Keratinocyte (primary cell): ENCODE measurements at regions not wholly inside any gene's neighbourhood (a gene's known extent, or its start where the extent isn't known, plus 50 kb on each side); places are given as distances from the start of the nearest gene placed in this dataset.

Experiments
- DNase-seq: peaks from one replicate; pipeline ENCODE4 v3.0.0-alpha.2; 2011; ENCODE audit warnings: low read depth, missing footprints, low spot score
- FAIRE-seq: peaks from 2 replicates; lab custom pipeline; 2011; peaks lifted over from hg19 to GRCh38; lab: Jason Lieb, UNC
- H2AFZ ChIP-seq: 2 replicates; pipeline ENCODE4 v1.6.0; 2012; ENCODE audit warnings: low read length, control low read depth, inconsistent platforms; ENCODE audit not compliant: control insufficient read depth
- H3K27ac ChIP-seq: 2 replicates; pipeline ENCODE4 v1.5.1; 2011; ENCODE audit warnings: low read length; ENCODE audit not compliant: control insufficient read depth, insufficient read depth
- H3K27me3 ChIP-seq: 3 replicates; pipeline ENCODE4 v1.6.0; 2011; ENCODE audit warnings: low read length; ENCODE audit not compliant: control insufficient read depth, insufficient read depth; ENCODE audit errors: extremely low read depth
- H3K36me3 ChIP-seq, 2 experiments: 2 replicates in 1 of 2; 3 replicates in 1 of 2; pipeline ENCODE4 v1.5.1; 2011; ENCODE audit warnings: low read length in 2 of 2, mild to moderate bottlenecking in 1 of 2; ENCODE audit not compliant: control insufficient read depth in 2 of 2, insufficient read depth in 2 of 2; ENCODE audit errors: extremely low read depth in 1 of 2
- H3K4me1 ChIP-seq: 3 replicates; pipeline ENCODE4 v1.5.1; 2011; ENCODE audit warnings: low read length; ENCODE audit not compliant: control insufficient read depth, insufficient read depth; ENCODE audit errors: extremely low read depth
- H3K4me2 ChIP-seq: 3 replicates; pipeline ENCODE4 v1.6.0; 2011; ENCODE audit warnings: low read depth, low read length; ENCODE audit not compliant: control insufficient read depth, insufficient read depth; ENCODE audit errors: extremely low read depth
- H3K4me3 ChIP-seq, 3 experiments: fragments of 200-600 bp in 1 of 3; sonication (generic) in 1 of 3; 2 replicates in 2 of 3; 3 replicates in 1 of 3; pipeline ENCODE4 v1.5.1; 2011 to 2016; ENCODE audit warnings: low read length in 3 of 3, mild to moderate bottlenecking in 3 of 3, control low read depth in 2 of 3, inconsistent platforms in 1 of 3, low read depth in 1 of 3, mixed read lengths in 1 of 3, mixed run types in 1 of 3, moderate library complexity in 1 of 3; ENCODE audit not compliant: control insufficient read depth in 2 of 3, insufficient read depth in 2 of 3; ENCODE audit errors: extremely low read depth in 1 of 3
- H3K79me2 ChIP-seq: 2 replicates; pipeline ENCODE4 v1.6.0; 2012; ENCODE audit warnings: low read length; ENCODE audit not compliant: control insufficient read depth, insufficient read depth
- H3K9ac ChIP-seq: 3 replicates; pipeline ENCODE4 v1.6.0; 2011; ENCODE audit warnings: low read length; ENCODE audit not compliant: control insufficient read depth, insufficient read depth; ENCODE audit errors: extremely low read depth
- H3K9me1 ChIP-seq: 3 replicates; pipeline ENCODE4 v1.6.0; 2011; ENCODE audit warnings: low read length; ENCODE audit not compliant: control insufficient read depth, insufficient read depth; ENCODE audit errors: extremely low read depth
- H3K9me3 ChIP-seq: 2 replicates; pipeline ENCODE4 v1.5.1; 2012; ENCODE audit warnings: low read depth, low read length; ENCODE audit not compliant: control insufficient read depth
- H4K20me1 ChIP-seq: 3 replicates; pipeline ENCODE4 v1.6.0; 2011; ENCODE audit warnings: low read length; ENCODE audit not compliant: control insufficient read depth, insufficient read depth; ENCODE audit errors: extremely low read depth
- EZH2 ChIP-seq: IDR thresholded peaks from one replicate; pipeline ENCODE4 v1.6.1; 2012; ENCODE audit warnings: inconsistent platforms, mild to moderate bottlenecking, low read length, moderate library complexity
- dilution Hi-C: fragments of 300-500 bp; cut with MboI; formaldehyde crosslinking; loops from one replicate; pipeline ENCODE4 v1.7.0; 2020; ENCODE audit warnings: low sequenced_read_pairs; ENCODE audit not compliant: extremely low pct_ligation_motif_present
- TF ChIP-seq, protein P1 (sequence below), 3 experiments: IDR thresholded peaks in 1 of 3; conservative IDR thresholded peaks in 1 of 3; optimal IDR thresholded peaks in 1 of 3; 2 replicates in 2 of 3; 3 replicates in 1 of 3; pipeline versions ENCODE3 to v1.5.1; 2011; ENCODE audit warnings: low read length in 3 of 3, mild to moderate bottlenecking in 3 of 3, moderate library complexity in 2 of 3, control low read depth in 1 of 3, inconsistent platforms in 1 of 3; ENCODE audit not compliant: insufficient read depth in 2 of 3; ENCODE audit errors: extremely low read depth in 1 of 3

DNA sequence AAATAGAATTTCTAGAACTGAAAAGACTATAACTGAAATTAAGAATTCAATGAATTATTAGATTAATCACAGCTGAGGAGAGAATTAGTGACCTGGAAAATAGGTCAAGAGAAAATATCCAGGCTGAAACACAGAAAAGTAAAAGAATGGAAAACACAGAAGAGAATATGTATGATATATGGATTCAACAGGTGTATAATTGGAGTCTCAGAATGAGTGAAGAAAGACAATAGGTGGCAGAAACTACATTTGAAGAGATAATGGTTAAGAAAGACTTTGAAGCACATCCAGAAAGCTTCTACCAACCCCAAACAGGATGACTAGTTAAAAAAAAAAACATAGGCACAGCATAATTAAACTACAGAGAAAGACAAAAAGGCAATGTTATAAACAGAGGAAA lies 196.2 kb upstream of the ASCC3 start:
- no peaks in the 10 kb centered on the region for H3K79me2 ChIP-seq
- H3K9me1 ChIP-seq, result no peaks in the 10 kb centered on the region
- H3K9me3 ChIP-seq, result no peaks in the 10 kb centered on the region

DNA sequence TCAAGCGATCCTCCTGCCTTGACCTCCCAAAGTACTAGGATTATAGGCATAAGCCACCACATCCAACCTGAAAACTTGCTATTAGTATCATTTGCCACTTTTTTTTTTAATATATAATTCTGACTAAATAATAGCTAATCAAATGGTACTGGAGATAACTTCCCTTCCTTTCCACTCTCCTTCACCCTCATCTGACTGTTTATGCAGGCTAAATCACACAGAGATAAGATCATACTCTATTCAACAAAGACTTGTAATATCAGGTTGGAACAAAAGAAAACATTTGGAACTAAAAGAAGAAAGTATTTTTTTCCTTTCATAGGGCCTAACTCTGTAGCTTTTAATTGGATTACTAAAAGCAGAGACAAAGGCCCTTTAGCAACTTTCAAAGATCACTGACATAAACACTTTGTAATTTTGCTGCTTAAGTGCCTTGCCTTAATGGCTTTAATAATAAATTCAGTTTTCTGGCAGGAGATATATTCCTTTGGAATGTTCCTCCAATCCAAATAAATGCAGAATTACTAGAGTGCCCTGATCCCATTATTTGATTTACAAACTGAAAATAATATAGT lies 198.7 kb upstream of the ASCC3 start:
- H4K20me1 ChIP-seq, result no peaks in the 10 kb centered on the region
- no peak overlapping the region for H3K4me3 ChIP-seq
- no peak overlapping the region for H3K27ac ChIP-seq
- H2AFZ ChIP-seq, result no peak overlapping the region
- no peaks in the 10 kb centered on the region for H3K27me3 ChIP-seq
- H3K36me3 ChIP-seq, result no peaks in the 10 kb centered on the region
- FAIRE-seq (no peak), DNase-seq (no peak)
- no peak overlapping the region for H3K4me2 ChIP-seq
- H3K9ac ChIP-seq, result no peak overlapping the region
- peaks cover 6% of the 10 kb centered on the region for H3K4me1 ChIP-seq
- dilution Hi-C loops, result no loop called here
- no peaks in the 10 kb centered on the region for H3K9me1 ChIP-seq
- TF ChIP-seq, protein P1, sequence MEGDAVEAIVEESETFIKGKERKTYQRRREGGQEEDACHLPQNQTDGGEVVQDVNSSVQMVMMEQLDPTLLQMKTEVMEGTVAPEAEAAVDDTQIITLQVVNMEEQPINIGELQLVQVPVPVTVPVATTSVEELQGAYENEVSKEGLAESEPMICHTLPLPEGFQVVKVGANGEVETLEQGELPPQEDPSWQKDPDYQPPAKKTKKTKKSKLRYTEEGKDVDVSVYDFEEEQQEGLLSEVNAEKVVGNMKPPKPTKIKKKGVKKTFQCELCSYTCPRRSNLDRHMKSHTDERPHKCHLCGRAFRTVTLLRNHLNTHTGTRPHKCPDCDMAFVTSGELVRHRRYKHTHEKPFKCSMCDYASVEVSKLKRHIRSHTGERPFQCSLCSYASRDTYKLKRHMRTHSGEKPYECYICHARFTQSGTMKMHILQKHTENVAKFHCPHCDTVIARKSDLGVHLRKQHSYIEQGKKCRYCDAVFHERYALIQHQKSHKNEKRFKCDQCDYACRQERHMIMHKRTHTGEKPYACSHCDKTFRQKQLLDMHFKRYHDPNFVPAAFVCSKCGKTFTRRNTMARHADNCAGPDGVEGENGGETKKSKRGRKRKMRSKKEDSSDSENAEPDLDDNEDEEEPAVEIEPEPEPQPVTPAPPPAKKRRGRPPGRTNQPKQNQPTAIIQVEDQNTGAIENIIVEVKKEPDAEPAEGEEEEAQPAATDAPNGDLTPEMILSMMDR (optimal IDR thresholded peaks at IDR 0.05 in 1 of 3, IDR thresholded peaks at IDR 0.05 in 1 of 3, conservative IDR thresholded peaks at IDR 0.05 in 1 of 3; ENCODE audit: extremely low read depth in 1 of 3, insufficient read depth in 2 of 3, low read length in 3 of 3), result no peak
- H3K79me2 ChIP-seq, result no peaks in the 10 kb centered on the region
- no peaks in the 10 kb centered on the region for H3K9me3 ChIP-seq

More for the DNA sequence above, 196.2 kb upstream of the ASCC3 start:
- no peaks in the 10 kb centered on the region for H3K36me3 ChIP-seq
- TF ChIP-seq, protein P1 (optimal IDR thresholded peaks at IDR 0.05 in 1 of 3, IDR thresholded peaks at IDR 0.05 in 1 of 3, conservative IDR thresholded peaks at IDR 0.05 in 1 of 3; ENCODE audit: extremely low read depth in 1 of 3, insufficient read depth in 2 of 3, low read length in 3 of 3), result no peak
- TF ChIP-seq EZH2, result no peak
- no peaks in the 10 kb centered on the region for H3K4me1 ChIP-seq
- no peak overlapping the region for H3K4me2 ChIP-seq
- H4K20me1 ChIP-seq, result no peaks in the 10 kb centered on the region
- no peak overlapping the region for H3K9ac ChIP-seq
- no peak overlapping the region for H2AFZ ChIP-seq
- H3K27ac ChIP-seq, result no peak overlapping the region
- no peaks in the 10 kb centered on the region for H3K27me3 ChIP-seq
- dilution Hi-C loops, result no loop called here
- no peak overlapping the region for H3K4me3 ChIP-seq
- FAIRE-seq (no peak), DNase-seq (no peak)
